Umbilical cord (tissue), 1 donor: ENCODE measurements at regions not wholly inside any gene's neighbourhood (a gene's known extent, or its start where the extent isn't known, plus 50 kb on each side); places are given as distances from the start of the nearest gene placed in this dataset.
"Not testable (repeated sequence)": the region's sequence is repeated elsewhere in the genome, so short reads cannot be mapped to it uniquely, and the experiment has no call there.

Source experiments
- DNase-seq: peaks from one replicate; pipeline ENCODE4 v3.0.0-alpha.2; 2015; ENCODE audit warnings: low spot score

- DNase-seq = no peak
Measured at GRCh38 chr6:167408235-167408869, 83.5 kb downstream of the TTLL2 start.

- DNase-seq = no peak
Measured at GRCh38 chr6:167409079-167409478, 84.2 kb downstream of the TTLL2 start.

- DNase-seq = no peak
Measured at GRCh38 chr6:167409694-167410093, 84.8 kb downstream of the TTLL2 start.

- no peak for DNase-seq
Measured at GRCh38 chr6:167410462-167410861, 85.6 kb downstream of the TTLL2 start.

GRCh38 chr6:167412506-167412905 is 87.6 kb downstream of the TTLL2 start:
- no peak for DNase-seq

- DNase-seq = no peak
Measured at GRCh38 chr6:167415441-167415961, 90.6 kb downstream of the TTLL2 start.

- DNase-seq = no peak
Measured at GRCh38 chr6:167416676-167417430, 92.0 kb downstream of the TTLL2 start.

- no peak for DNase-seq
Measured at GRCh38 chr6:167420177-167420576, 95.3 kb downstream of the TTLL2 start.

- DNase-seq = no peak
Measured at GRCh38 chr6:167420858-167421766, 96.2 kb downstream of the TTLL2 start.

- not testable (repeated sequence) for DNase-seq
Measured at GRCh38 chr6:167421944-167422343, 97.1 kb downstream of the TTLL2 start.

GRCh38 chr6:167422934-167423333 is 98.0 kb downstream of the TTLL2 start:
- no peak for DNase-seq

GRCh38 chr6:167424060-167424673 is 99.3 kb downstream of the TTLL2 start:
- no peak for DNase-seq

GRCh38 chr6:167424700-167425099 is 99.8 kb downstream of the TTLL2 start:
- DNase-seq = no peak

- no peak for DNase-seq
Measured at GRCh38 chr6:167426084-167426483, 101.2 kb downstream of the TTLL2 start.

GRCh38 chr6:167426651-167427050 is 101.8 kb downstream of the TTLL2 start:
- DNase-seq = no peak

GRCh38 chr6:167428664-167429333 is 103.9 kb downstream of the TTLL2 start:
- no peak for DNase-seq

GRCh38 chr6:167429353-167429752 is 104.5 kb downstream of the TTLL2 start:
- no peak for DNase-seq

- DNase-seq = no peak
Measured at GRCh38 chr6:167435209-167435728, 110.4 kb downstream of the TTLL2 start.

- DNase-seq = no peak
Measured at GRCh38 chr6:167437888-167438484, 113.1 kb downstream of the TTLL2 start.

- peak; percentile 69 for DNase-seq
Measured at GRCh38 chr6:167441715-167442206, 116.9 kb downstream of the TTLL2 start.
